HG02852 (cell line): ENCODE measurements at regions not wholly inside any gene's neighbourhood (a gene's known extent, or its start where the extent isn't known, plus 50 kb on each side); places are given as distances from the start of the nearest gene placed in this dataset.

Source experiments
- ATAC-seq: cut with Tn5 transposase; IDR thresholded peaks from one replicate; pipeline ENCODE4 v1.9.1; 2021; ENCODE audit warnings: mild to moderate bottlenecking, moderate library complexity; ENCODE audit not compliant: unreplicated experiment

- ATAC-seq: no peak
Measured at GRCh38 chr11:92739491-92739890, 230.0 kb upstream of the MTNR1B start.

DNA sequence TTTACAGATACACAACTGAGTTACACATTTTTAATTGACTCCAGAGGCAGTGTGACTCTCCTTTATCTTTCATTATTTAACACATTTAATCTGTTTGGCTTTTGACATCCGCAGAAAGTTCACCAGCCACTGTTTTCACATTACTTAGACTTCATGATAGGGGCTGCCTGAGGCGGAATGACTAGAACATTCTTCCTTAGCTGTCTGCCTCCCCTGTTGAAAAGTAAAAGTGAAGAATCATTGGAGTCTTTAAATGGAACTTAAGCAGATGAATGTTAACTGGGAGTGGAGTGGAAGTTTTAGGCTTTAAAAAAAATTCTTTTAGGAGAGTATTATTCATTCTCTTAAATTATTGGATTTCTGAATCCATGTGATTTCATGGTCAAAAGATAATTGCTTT, 229.2 kb upstream of the MTNR1B start:
- ATAC-seq: no peak

DNA sequence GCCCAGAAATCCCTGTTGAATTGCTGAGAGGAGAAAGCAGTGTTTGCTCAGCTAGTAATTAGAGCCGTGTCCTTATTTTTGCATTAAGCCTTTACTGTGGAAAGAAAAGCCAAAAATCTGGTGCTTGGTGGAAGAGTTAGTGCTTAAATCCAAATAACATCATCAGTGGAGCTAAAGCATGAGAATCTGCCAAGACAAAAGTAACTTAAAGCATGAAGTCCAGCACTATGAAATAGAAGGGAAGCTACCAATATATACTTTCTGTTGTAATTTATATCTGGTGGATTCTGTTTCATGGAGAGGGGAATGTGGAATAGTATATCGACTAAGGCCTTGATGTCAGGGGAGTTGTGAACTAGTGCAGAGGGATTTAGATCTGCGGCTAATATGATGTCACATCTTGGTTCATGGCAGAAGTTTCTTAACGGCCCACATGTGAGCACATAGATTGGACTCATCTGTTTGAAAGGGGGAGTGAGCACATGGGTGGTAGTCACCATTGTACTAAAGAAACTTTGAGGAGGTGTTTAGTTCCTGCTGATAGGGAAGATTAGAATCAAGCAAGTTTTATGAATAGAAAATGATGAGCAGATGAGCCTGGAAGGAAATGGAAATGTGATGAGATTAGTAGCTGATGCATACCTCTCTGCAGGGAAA, 224.4 kb upstream of the MTNR1B start:
- ATAC-seq: no peak

GRCh38 chr11:92750794-92751193, 218.7 kb upstream of the MTNR1B start:
- no peak for ATAC-seq

- no peak for ATAC-seq
Measured at GRCh38 chr11:92751594-92751993, 217.9 kb upstream of the MTNR1B start.

- no peak for ATAC-seq
Measured at GRCh38 chr11:92752122-92752521, 217.3 kb upstream of the MTNR1B start.

DNA sequence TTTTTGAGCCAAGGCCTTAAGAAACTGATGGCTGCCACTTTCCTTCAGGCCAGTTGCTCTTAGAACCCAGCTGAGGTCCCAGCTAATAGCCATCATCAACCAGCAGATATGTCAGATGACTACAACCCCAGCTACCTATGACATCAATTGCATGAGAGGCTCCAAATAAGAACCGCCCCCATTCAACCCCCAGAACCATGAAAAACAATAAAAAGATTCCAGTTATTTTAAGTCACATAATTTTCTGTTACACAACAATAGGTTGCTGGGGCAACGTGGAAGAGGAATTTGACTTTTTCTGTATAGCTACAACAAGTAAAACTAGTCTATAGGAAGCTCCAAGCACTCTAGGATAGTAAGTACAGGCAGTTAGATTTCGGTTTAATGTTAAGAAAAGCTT, 216.3 kb upstream of the MTNR1B start:
- ATAC-seq: no peak

- ATAC-seq: no peak
Measured at GRCh38 chr11:92758241-92758780, 211.1 kb upstream of the MTNR1B start.

GRCh38 chr11:92759571-92760214, 209.8 kb upstream of the MTNR1B start:
- no peak for ATAC-seq

DNA sequence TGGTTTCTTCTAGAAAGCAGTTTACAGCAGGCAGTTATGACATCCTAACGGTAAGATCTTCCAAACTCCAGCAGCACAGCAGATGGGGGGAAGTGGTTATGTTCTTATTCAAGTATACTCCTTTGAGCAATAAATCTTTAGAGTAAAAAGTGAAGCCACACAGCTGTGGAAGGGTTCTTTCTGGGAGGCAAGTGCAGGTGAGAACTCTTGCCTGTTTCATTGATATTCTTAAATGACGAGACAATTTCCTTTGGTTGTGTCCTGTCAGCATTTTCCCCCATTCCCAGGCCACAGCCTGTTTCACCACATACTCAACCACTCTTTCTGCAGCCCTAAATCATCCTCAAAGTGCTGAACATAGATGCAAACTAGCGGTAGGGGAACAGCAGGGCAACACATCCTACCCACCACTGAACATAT, 207.3 kb upstream of the MTNR1B start:
- no peak for ATAC-seq

DNA sequence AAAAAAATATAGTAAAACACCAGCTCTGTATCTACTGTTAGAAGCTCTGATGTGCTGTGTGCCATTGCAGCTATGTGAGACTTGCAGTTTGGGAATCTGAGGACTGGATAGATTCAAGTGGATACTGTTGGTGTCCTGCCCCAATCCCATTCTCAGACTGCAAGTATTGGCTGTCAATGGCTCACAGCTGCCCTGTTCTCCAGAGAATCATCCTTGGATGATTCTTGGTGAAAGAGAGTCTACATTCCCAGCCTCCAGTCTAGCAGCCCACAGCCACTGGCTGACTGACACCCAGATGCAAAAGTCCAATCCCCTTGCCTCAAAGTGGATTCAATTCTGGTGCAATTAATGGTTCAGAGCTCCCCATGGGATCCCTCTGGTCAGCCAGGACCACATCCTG, 206.1 kb upstream of the MTNR1B start:
- ATAC-seq: no peak

GRCh38 chr11:92764128-92764527, 205.3 kb upstream of the MTNR1B start:
- ATAC-seq: no peak

DNA sequence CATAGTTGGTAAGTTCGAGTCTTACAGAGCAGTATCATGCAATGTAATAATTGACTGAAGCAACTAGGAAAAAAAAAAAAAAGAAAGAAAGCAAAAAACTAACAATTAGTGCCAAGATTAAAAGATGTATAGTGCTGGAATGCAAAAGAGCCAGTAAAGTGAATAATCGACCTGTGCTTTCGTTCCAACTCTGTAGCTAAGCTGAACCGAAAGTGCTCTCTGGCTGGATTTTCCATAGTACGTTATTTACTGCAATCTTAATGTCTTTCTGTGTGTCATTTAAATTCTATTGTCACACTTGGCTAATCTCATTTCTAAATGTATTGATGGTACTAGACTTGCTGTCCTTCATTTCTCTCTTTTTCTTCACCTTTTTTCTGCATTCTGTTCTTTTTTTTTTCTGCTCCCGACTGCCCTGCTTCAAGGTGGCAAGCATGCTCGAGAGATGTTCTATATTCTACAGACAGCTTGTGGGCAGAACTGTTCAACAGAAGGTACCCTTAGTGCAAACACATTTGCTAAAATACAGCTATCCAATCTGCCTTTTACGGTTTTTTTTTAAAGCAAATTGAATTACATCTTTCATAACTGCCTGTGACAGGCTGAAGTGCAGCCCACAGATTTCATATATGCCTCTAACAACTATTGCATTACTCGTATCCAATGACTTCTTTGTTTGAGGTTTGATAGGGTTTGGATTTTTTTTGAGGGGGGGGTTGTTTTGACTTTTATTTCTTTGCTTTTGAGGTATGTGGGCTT, 204.2 kb upstream of the MTNR1B start:
- no peak for ATAC-seq

DNA sequence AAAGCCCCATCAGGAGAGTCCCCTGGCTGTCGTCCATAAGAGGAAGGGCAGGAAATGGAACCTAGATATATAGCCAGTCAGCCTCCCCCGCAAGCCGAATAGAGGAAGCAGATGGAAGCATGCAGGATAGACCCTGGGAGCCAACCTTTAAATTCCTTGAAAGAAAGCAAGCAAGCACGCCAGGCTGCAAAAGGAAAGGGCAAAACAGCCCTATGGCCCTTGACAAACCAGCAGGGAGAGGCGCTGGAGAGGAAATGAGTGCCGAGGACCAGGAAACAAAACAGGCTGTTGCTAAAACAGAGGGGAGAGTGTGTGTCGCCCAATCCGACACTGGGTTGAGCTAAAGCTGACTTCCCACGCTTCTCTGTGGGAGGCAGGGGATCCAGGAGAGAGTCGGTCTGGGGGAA, 203.5 kb upstream of the MTNR1B start:
- no peak for ATAC-seq

- ATAC-seq: no peak
Measured at GRCh38 chr11:92766698-92767097, 202.8 kb upstream of the MTNR1B start.

DNA sequence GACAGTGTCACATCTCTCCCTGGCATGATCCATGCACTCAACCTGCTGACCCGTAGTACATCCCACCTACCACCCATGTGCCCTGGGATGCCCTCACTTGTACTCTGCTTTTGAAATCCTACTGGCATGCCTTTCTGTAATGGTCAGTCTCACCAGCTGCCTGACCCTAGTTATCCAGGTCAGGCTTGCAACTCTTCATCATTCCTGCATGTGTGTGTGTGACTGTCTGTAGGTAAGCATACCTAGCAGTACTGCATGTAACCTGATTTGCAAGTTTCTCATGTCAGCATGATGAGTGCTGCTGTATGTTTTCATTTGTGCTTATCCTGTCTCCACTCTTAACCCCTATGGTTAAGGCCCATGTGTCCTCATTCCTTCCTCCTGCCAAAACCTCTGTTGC, 202.0 kb upstream of the MTNR1B start:
- ATAC-seq: no peak

DNA sequence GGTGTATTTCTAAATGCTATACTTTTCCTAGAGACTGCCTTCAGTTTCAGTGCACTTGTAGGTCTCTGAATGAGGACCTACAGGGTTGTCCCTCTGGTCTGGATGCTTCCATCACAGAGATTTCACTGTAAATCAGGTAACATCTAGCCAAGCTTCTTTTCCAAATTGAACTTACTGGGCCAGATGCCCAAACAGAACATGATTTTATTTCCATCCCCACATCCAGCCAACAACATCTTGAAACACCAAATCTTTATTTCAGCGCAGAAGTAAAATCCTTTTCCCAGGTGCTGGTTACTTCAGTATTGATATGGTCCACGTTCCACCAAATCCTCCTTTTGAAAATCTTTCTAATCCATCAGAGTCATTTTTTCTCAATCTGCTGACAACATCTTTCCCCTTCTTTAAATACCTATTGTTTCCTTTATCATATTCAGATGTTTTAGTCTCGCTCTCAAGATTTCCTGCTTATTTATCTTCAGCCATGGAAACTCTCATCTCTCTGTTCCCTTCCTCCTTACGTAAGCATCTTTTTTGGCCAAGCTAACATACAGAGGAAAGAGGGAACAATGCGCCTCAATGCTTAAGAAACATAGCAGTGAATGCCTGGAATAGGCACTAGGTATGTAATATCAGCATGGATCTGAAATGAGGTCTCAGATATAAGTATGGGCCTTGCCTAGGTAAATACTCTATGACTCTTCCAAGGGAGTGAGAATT, 201.2 kb upstream of the MTNR1B start:
- no peak for ATAC-seq

DNA sequence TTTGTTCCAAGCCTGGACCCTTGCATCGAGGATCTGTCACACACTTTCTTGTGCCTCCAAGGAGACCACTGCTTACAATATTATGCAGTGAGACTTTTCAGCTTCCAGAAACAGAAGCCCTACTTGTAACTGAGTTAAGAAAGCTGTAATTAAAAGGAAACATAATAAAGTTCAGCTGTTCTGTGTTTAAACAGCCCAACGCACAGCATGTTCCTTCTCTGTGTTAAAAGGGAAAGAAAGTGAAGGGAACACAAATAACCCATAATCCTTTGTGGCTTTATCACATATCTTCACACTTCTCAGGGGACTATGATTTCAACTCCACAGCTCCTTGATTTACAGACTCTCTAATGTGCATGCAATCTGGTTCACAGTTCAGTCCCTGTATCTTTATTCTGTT, 200.3 kb upstream of the MTNR1B start:
- no peak for ATAC-seq

- no peak for ATAC-seq
Measured at GRCh38 chr11:92770419-92770818, 199.0 kb upstream of the MTNR1B start.

- no peak for ATAC-seq
Measured at GRCh38 chr11:92770981-92771380, 198.5 kb upstream of the MTNR1B start.

DNA sequence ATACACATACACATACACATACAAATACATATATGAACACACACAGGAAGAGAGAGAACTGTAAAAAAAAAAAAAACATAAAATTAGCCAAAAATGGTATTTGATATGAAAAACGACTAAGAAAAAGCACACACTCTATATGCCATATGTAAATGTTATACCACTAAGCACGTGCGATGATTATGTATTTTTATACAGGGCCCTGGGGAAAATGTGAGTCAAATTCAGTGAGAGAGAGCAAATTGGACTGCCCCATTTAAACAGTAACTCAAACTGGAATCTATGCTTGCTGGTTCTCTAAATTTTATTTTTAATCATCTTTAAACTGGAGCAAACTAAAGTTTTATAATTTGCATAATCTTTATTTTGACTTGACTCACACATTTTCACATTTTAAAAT, 197.8 kb upstream of the MTNR1B start:
- no peak for ATAC-seq
